GM12875 (cell line): ENCODE measurements at regions not wholly inside any gene's neighbourhood (a gene's known extent, or its start where the extent isn't known, plus 50 kb on each side); places are given as distances from the start of the nearest gene placed in this dataset.
"Not testable (repeated sequence)": the region's sequence is repeated elsewhere in the genome, so short reads cannot be mapped to it uniquely, and the experiment has no call there.

Source experiments
- H3K4me3 ChIP-seq: one replicate; pipeline ENCODE4 v1.5.1; 2011; ENCODE audit warnings: low read depth, low read length, control low read depth
- CTCF ChIP-seq: IDR thresholded peaks from 2 replicates; pipeline ENCODE4 v1.5.1; 2011; ENCODE audit warnings: low read depth, mild to moderate bottlenecking, control low read depth, inconsistent platforms, low read length, moderate library complexity, borderline replicate concordance; ENCODE audit not compliant: insufficient read depth

GRCh38 chr5:9771079-9771478 lies 140.9 kb upstream of the TAS2R1 start:
- H3K4me3 ChIP-seq: no peak overlapping the region
- no peak for TF ChIP-seq CTCF

GRCh38 chr5:9766581-9766980 lies 136.4 kb upstream of the TAS2R1 start:
- TF ChIP-seq CTCF: no peak
- H3K4me3 ChIP-seq: no peak overlapping the region

GRCh38 chr5:9765419-9766140 lies 135.4 kb upstream of the TAS2R1 start:
- no peak for TF ChIP-seq CTCF
- no peak overlapping the region for H3K4me3 ChIP-seq

GRCh38 chr5:9761706-9762105 lies 131.6 kb upstream of the TAS2R1 start:
- no peak for TF ChIP-seq CTCF
- H3K4me3 ChIP-seq: no peak overlapping the region

- H3K4me3 ChIP-seq: not testable (repeated sequence)
These were observed 122.5 kb upstream of the TAS2R1 start for GRCh38 chr5:9752670-9753069.

- no peak overlapping the region for H3K4me3 ChIP-seq
- TF ChIP-seq CTCF: no peak
These were observed 113.4 kb upstream of the TAS2R1 start for GRCh38 chr5:9743507-9743906.

- TF ChIP-seq CTCF: no peak
- H3K4me3 ChIP-seq: no peak overlapping the region
These were observed 112.7 kb upstream of the TAS2R1 start for GRCh38 chr5:9742848-9743247.

GRCh38 chr5:9739135-9739534 lies 109.0 kb upstream of the TAS2R1 start:
- H3K4me3 ChIP-seq: no peak overlapping the region
- no peak for TF ChIP-seq CTCF
